ENCODE measurements at regions not wholly inside any gene's neighbourhood (a gene's known extent, or its start where the extent isn't known, plus 50 kb on each side); places are given as distances from the start of the nearest gene placed in this dataset.

- H3K4me1 Mint-ChIP-seq: peaks cover 7% of the 10 kb centered on the region
- ATAC-seq (no peak), DNase-seq (no peak)
- H3K9me3 Mint-ChIP-seq: no peaks in the 10 kb centered on the region
- H3K4me3 Mint-ChIP-seq: no peak overlapping the region
- peaks cover 8% of the 10 kb centered on the region for H3K27me3 Mint-ChIP-seq
- H3K27ac Mint-ChIP-seq: no peak overlapping the region
Measured at GRCh38 chr7:25279705-25280104, 51.4 kb upstream of the NPVF start.

- H3K4me3 Mint-ChIP-seq: no peak overlapping the region
- ATAC-seq (no peak), DNase-seq (no peak)
- H3K27me3 Mint-ChIP-seq: peaks cover 8% of the 10 kb centered on the region
- peaks cover 7% of the 10 kb centered on the region for H3K4me1 Mint-ChIP-seq
- H3K9me3 Mint-ChIP-seq: no peaks in the 10 kb centered on the region
- no peak overlapping the region for H3K27ac Mint-ChIP-seq
Measured at GRCh38 chr7:25280181-25280580, 51.9 kb upstream of the NPVF start.

GRCh38 chr7:25282194-25282593 is 53.9 kb upstream of the NPVF start:
- H3K4me1 Mint-ChIP-seq: peaks cover 7% of the 10 kb centered on the region
- ATAC-seq: no peak

GRCh38 chr7:25286756-25287155 is 58.5 kb upstream of the NPVF start:
- Mint-ChIP-seq H3K27ac (no peak overlapping the region), H3K27me3 (peaks cover 8% of the 10 kb centered on the region), H3K4me1 (no peaks in the 10 kb centered on the region), H3K9me3 (no peaks in the 10 kb centered on the region), H3K4me3 (no peak overlapping the region)
- ATAC-seq (no peak), DNase-seq (no peak)

More at GRCh38 chr7:25282194-25282593, 53.9 kb upstream of the NPVF start:
- DNase-seq: no peak
- Mint-ChIP-seq H3K27ac (no peak overlapping the region), H3K9me3 (no peaks in the 10 kb centered on the region), H3K27me3 (peaks cover 8% of the 10 kb centered on the region), H3K4me3 (no peak overlapping the region)

GRCh38 chr7:25287291-25287690 is 59.0 kb upstream of the NPVF start:
- no peaks in the 10 kb centered on the region for H3K4me1 Mint-ChIP-seq
- no peaks in the 10 kb centered on the region for H3K9me3 Mint-ChIP-seq
- no peak for DNase-seq

GRCh38 chr7:25288556-25289307 is 60.4 kb upstream of the NPVF start:
- no peak for DNase-seq

More at GRCh38 chr7:25287291-25287690, 59.0 kb upstream of the NPVF start:
- no peak for ATAC-seq
- Mint-ChIP-seq H3K27ac (no peak overlapping the region), H3K4me3 (no peak overlapping the region), H3K27me3 (peaks cover 8% of the 10 kb centered on the region)

GRCh38 chr7:25289518-25289917 is 61.2 kb upstream of the NPVF start:
- DNase-seq (no peak), ATAC-seq (no peak)
- H3K27ac Mint-ChIP-seq: no peak overlapping the region
- H3K27me3 Mint-ChIP-seq: no peaks in the 10 kb centered on the region
- H3K4me3 Mint-ChIP-seq: no peak overlapping the region
- H3K4me1 Mint-ChIP-seq: no peaks in the 10 kb centered on the region
- H3K9me3 Mint-ChIP-seq: no peaks in the 10 kb centered on the region

More at GRCh38 chr7:25288556-25289307, 60.4 kb upstream of the NPVF start:
- no peak overlapping the region for H3K4me3 Mint-ChIP-seq
- H3K4me1 Mint-ChIP-seq: no peaks in the 10 kb centered on the region
- H3K27me3 Mint-ChIP-seq: peaks cover 2% of the 10 kb centered on the region
- no peak overlapping the region for H3K27ac Mint-ChIP-seq
- no peaks in the 10 kb centered on the region for H3K9me3 Mint-ChIP-seq
- ATAC-seq: no peak

GRCh38 chr7:25294624-25295023 is 66.3 kb upstream of the NPVF start:
- no peak overlapping the region for H3K27ac Mint-ChIP-seq
- no peak for DNase-seq
- ATAC-seq: no peak
- H3K27me3 Mint-ChIP-seq: no peaks in the 10 kb centered on the region
- H3K4me3 Mint-ChIP-seq: no peak overlapping the region
- no peaks in the 10 kb centered on the region for H3K4me1 Mint-ChIP-seq
- H3K9me3 Mint-ChIP-seq: no peaks in the 10 kb centered on the region

- H3K9me3 Mint-ChIP-seq: no peaks in the 10 kb centered on the region
- H3K27me3 Mint-ChIP-seq: no peaks in the 10 kb centered on the region
- no peaks in the 10 kb centered on the region for H3K4me1 Mint-ChIP-seq
Measured at GRCh38 chr7:25295387-25295786, 67.1 kb upstream of the NPVF start.

GRCh38 chr7:25296086-25296485 is 67.8 kb upstream of the NPVF start:
- no peaks in the 10 kb centered on the region for H3K4me1 Mint-ChIP-seq
- H3K27ac Mint-ChIP-seq: no peak overlapping the region
- H3K9me3 Mint-ChIP-seq: no peaks in the 10 kb centered on the region
- no peaks in the 10 kb centered on the region for H3K27me3 Mint-ChIP-seq
- ATAC-seq (no peak), DNase-seq (no peak)
- no peak overlapping the region for H3K4me3 Mint-ChIP-seq

More at GRCh38 chr7:25295387-25295786, 67.1 kb upstream of the NPVF start:
- H3K4me3 Mint-ChIP-seq: no peak overlapping the region
- DNase-seq: no peak
- ATAC-seq: no peak
- no peak overlapping the region for H3K27ac Mint-ChIP-seq

- no peak for ATAC-seq
- no peaks in the 10 kb centered on the region for H3K4me1 Mint-ChIP-seq
- no peak for DNase-seq
- H3K27ac Mint-ChIP-seq: no peak overlapping the region
- no peaks in the 10 kb centered on the region for H3K27me3 Mint-ChIP-seq
- H3K4me3 Mint-ChIP-seq: no peak overlapping the region
- H3K9me3 Mint-ChIP-seq: no peaks in the 10 kb centered on the region
Measured at GRCh38 chr7:25297278-25297677, 69.0 kb upstream of the NPVF start.

GRCh38 chr7:25303281-25304181 is 75.2 kb upstream of the NPVF start:
- H3K4me1 Mint-ChIP-seq: no peaks in the 10 kb centered on the region
- H3K27me3 Mint-ChIP-seq: peaks cover 18% of the 10 kb centered on the region
- ATAC-seq: no peak
- no peak overlapping the region for H3K4me3 Mint-ChIP-seq
- DNase-seq: no peak
- no peak overlapping the region for H3K27ac Mint-ChIP-seq
- no peaks in the 10 kb centered on the region for H3K9me3 Mint-ChIP-seq

GRCh38 chr7:25304691-25305090 is 76.4 kb upstream of the NPVF start:
- Mint-ChIP-seq H3K4me1 (no peaks in the 10 kb centered on the region), H3K4me3 (no peak overlapping the region), H3K27ac (no peak overlapping the region), H3K27me3 (peaks cover 18% of the 10 kb centered on the region), H3K9me3 (no peaks in the 10 kb centered on the region)
- ATAC-seq (no peak), DNase-seq (no peak)

GRCh38 chr7:25305831-25306230 is 77.5 kb upstream of the NPVF start:
- H3K4me1 Mint-ChIP-seq: no peaks in the 10 kb centered on the region
- H3K9me3 Mint-ChIP-seq: no peaks in the 10 kb centered on the region
- no peak overlapping the region for H3K27ac Mint-ChIP-seq
- DNase-seq (no peak), ATAC-seq (no peak)
- no peak overlapping the region for H3K4me3 Mint-ChIP-seq
- peaks cover 18% of the 10 kb centered on the region for H3K27me3 Mint-ChIP-seq

GRCh38 chr7:25307624-25308023 is 79.3 kb upstream of the NPVF start:
- Mint-ChIP-seq H3K27ac (no peak overlapping the region), H3K9me3 (no peaks in the 10 kb centered on the region), H3K4me3 (no peak overlapping the region), H3K27me3 (peaks cover 18% of the 10 kb centered on the region), H3K4me1 (no peaks in the 10 kb centered on the region)
- DNase-seq: no peak
- ATAC-seq: no peak

- no peaks in the 10 kb centered on the region for H3K4me1 Mint-ChIP-seq
- peaks cover 18% of the 10 kb centered on the region for H3K27me3 Mint-ChIP-seq
- H3K4me3 Mint-ChIP-seq: no peak overlapping the region
- no peak for ATAC-seq
- no peak overlapping the region for H3K27ac Mint-ChIP-seq
- no peaks in the 10 kb centered on the region for H3K9me3 Mint-ChIP-seq
- no peak for DNase-seq
Measured at GRCh38 chr7:25308246-25308645, 80.0 kb upstream of the NPVF start.
